Epithelial cell of esophagus (primary cell): ENCODE measurements at regions not wholly inside any gene's neighbourhood (a gene's known extent, or its start where the extent isn't known, plus 50 kb on each side); places are given as distances from the start of the nearest gene placed in this dataset.
"Not testable (repeated sequence)": the region's sequence is repeated elsewhere in the genome, so short reads cannot be mapped to it uniquely, and the experiment has no call there.

Experiments used
- DNase-seq: peaks from one replicate; pipeline ENCODE4 v3.0.0; 2010; ENCODE audit warnings: low read depth
- H3K4me3 ChIP-seq: 2 replicates; pipeline ENCODE4 v1.5.1; 2011; ENCODE audit warnings: mild to moderate bottlenecking, low read length, control low read depth
- CTCF ChIP-seq: IDR thresholded peaks from 2 replicates; pipeline ENCODE4 v1.5.1; 2011; ENCODE audit warnings: low read depth, mild to moderate bottlenecking, low read length, control low read depth, inconsistent platforms; ENCODE audit not compliant: insufficient read depth; ENCODE audit errors: missing control alignments

GRCh38 chr11:109522116-109522755 is 100.2 kb downstream of the C11orf87 start:
- DNase-seq: peak; percentile 49
- no peak overlapping the region for H3K4me3 ChIP-seq
- peak; percentile 17 for TF ChIP-seq CTCF

- not testable (repeated sequence) for H3K4me3 ChIP-seq, DNase-seq
Observed at GRCh38 chr11:109525636-109526035, 103.6 kb downstream of the C11orf87 start.

GRCh38 chr11:109526061-109526460 is 104.1 kb downstream of the C11orf87 start:
- no peak for TF ChIP-seq CTCF
- no peak for DNase-seq
- H3K4me3 ChIP-seq: no peak overlapping the region

DNA sequence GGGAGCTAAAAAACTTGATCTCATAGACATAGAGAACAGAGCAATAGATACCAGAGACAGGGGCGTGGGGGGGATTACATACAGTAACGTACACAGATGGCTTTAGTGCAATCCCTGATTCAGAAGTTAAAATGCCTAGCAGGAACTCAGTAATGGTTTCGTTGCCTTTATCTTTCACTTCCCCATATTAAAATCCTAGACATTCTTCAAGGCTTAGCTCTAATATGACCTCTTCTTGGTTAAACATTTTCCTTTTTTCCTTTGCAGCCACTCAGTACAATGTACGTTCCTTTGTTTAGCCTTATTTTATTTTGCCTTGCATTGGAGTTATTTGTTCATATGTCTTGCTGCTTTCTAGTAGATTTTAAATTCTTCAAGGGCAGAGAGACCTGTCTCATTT is 104.9 kb downstream of the C11orf87 start:
- no peak for TF ChIP-seq CTCF
- DNase-seq: no peak
- H3K4me3 ChIP-seq: no peak overlapping the region

DNA sequence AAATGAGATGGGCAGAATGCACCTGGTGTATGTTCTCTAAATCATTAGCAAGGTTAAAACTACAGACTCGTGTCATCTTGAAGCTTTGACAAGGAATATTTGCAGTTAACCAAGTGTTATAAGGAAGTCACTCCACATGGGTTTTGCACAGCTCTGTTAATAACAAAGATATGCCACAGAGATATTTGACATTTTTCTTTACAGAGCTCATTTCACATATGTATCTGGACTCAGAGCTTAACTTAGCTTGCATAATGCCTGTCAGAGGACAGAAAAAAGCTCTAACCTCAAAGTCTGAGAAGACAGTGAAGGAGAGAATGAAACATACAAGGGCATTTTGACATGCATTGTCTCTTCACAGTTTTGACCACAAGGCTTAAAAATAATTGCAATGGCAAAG is 105.5 kb downstream of the C11orf87 start:
- no peak for DNase-seq
- TF ChIP-seq CTCF: no peak
- H3K4me3 ChIP-seq: no peak overlapping the region

- no peak for TF ChIP-seq CTCF
- peak; percentile 48 for DNase-seq
- H3K4me3 ChIP-seq: no peak overlapping the region
Observed at GRCh38 chr11:109547356-109548027, 125.5 kb downstream of the C11orf87 start.

GRCh38 chr11:109552376-109552775 is 130.4 kb downstream of the C11orf87 start:
- no peak overlapping the region for H3K4me3 ChIP-seq
- peak; percentile 57 for DNase-seq
- TF ChIP-seq CTCF: no peak
